ENCODE measurements at regions not wholly inside any gene's neighbourhood (a gene's known extent, or its start where the extent isn't known, plus 50 kb on each side); places are given as distances from the start of the nearest gene placed in this dataset.
A peak's percentile ranks its signal among the peaks of the same experiment; 100 is the strongest.
"Not testable (repeated sequence)": the region's sequence is repeated elsewhere in the genome, so short reads cannot be mapped to it uniquely, and the experiment has no call there.

GRCh38 chr3:177249203-177249602 lies 51.9 kb upstream of the TBL1XR1 start:
- DNase-seq, result no peak

GRCh38 chr3:177250151-177250550 lies 52.9 kb upstream of the TBL1XR1 start:
- DNase-seq, result no peak

- DNase-seq, result no peak
Observed at GRCh38 chr3:177251755-177252154, 54.5 kb upstream of the TBL1XR1 start.

- no peak for DNase-seq
Observed at GRCh38 chr3:177257006-177257405, 59.7 kb upstream of the TBL1XR1 start.

GRCh38 chr3:177257625-177258024 lies 60.3 kb upstream of the TBL1XR1 start:
- DNase-seq, result no peak

GRCh38 chr3:177262396-177262795 lies 65.1 kb upstream of the TBL1XR1 start:
- no peak for DNase-seq

GRCh38 chr3:177263615-177264368 lies 66.5 kb upstream of the TBL1XR1 start:
- DNase-seq, result no peak

- DNase-seq, result not testable (repeated sequence)
Observed at GRCh38 chr3:177271811-177272501, 74.7 kb upstream of the TBL1XR1 start.

- no peak for DNase-seq
Observed at GRCh38 chr3:177278016-177278415, 80.7 kb upstream of the TBL1XR1 start.

GRCh38 chr3:177279118-177279815 lies 82.0 kb upstream of the TBL1XR1 start:
- DNase-seq, result no peak

GRCh38 chr3:177281292-177282118 lies 84.2 kb upstream of the TBL1XR1 start:
- no peak for DNase-seq

GRCh38 chr3:177282119-177282655 lies 84.9 kb upstream of the TBL1XR1 start:
- DNase-seq, result no peak

GRCh38 chr3:177283983-177284382 lies 86.7 kb upstream of the TBL1XR1 start:
- DNase-seq, result no peak

- DNase-seq, result peak; percentile 13
Observed at GRCh38 chr3:177284383-177284881, 87.2 kb upstream of the TBL1XR1 start.

- DNase-seq, result no peak
Observed at GRCh38 chr3:177286034-177286433, 88.8 kb upstream of the TBL1XR1 start.

- no peak for DNase-seq
Observed at GRCh38 chr3:177287231-177287630, 89.9 kb upstream of the TBL1XR1 start.

GRCh38 chr3:177290633-177291032 lies 93.4 kb upstream of the TBL1XR1 start:
- no peak for DNase-seq

GRCh38 chr3:177294221-177294620 lies 96.9 kb upstream of the TBL1XR1 start:
- DNase-seq, result no peak

- DNase-seq, result no peak
Observed at GRCh38 chr3:177295116-177295515, 97.8 kb upstream of the TBL1XR1 start.

GRCh38 chr3:177299250-177299649 lies 102.0 kb upstream of the TBL1XR1 start:
- DNase-seq, result no peak

- no peak for DNase-seq
Observed at GRCh38 chr3:177300039-177300833, 103.0 kb upstream of the TBL1XR1 start.

- no peak for DNase-seq
Observed at GRCh38 chr3:177300842-177301241, 103.6 kb upstream of the TBL1XR1 start.
